ENCODE measurements at regions not wholly inside any gene's neighbourhood (a gene's known extent, or its start where the extent isn't known, plus 50 kb on each side); places are given as distances from the start of the nearest gene placed in this dataset.

GRCh38 chr17:83185023-83186002 lies 105.9 kb downstream of the METRNL start:
- WGBS (ENCODE audit: insufficient coverage) = 91% methylated on average over 6 of the region's 9 CpGs
- Histone ChIP-seq H3K27me3 (ENCODE audit: control insufficient read depth, insufficient read depth, low read length) (no peaks in the 10 kb centered on the region), H3K36me3 (ENCODE audit: control insufficient read depth, insufficient read depth, low read length) (no peaks in the 10 kb centered on the region), H3K4me1 (ENCODE audit: control insufficient read depth, insufficient read depth, low read length) (peaks cover 22% of the 10 kb centered on the region), H3K4me3 (ENCODE audit: low read depth, low read length) (no peak overlapping the region), H3K9me3 (ENCODE audit: control insufficient read depth, insufficient read depth, low read length) (peaks cover 5% of the 10 kb centered on the region), H3K27ac (ENCODE audit: low read depth, low read length) (no peak overlapping the region)
- no peak for DNase-seq (ENCODE audit: low read depth in 4 of 6, low spot score in 6 of 6)

- peak in 2 of 6 donors; percentile 18 to 64 for DNase-seq (ENCODE audit: low read depth in 4 of 6, low spot score in 6 of 6)
- H3K4me3 ChIP-seq (ENCODE audit: low read depth, low read length) = no peak overlapping the region
- peaks cover 5% of the 10 kb centered on the region for H3K9me3 ChIP-seq (ENCODE audit: control insufficient read depth, insufficient read depth, low read length)
- H3K36me3 ChIP-seq (ENCODE audit: control insufficient read depth, insufficient read depth, low read length) = no peaks in the 10 kb centered on the region
- peaks cover 29% of the 10 kb centered on the region for H3K4me1 ChIP-seq (ENCODE audit: control insufficient read depth, insufficient read depth, low read length)
- H3K27me3 ChIP-seq (ENCODE audit: control insufficient read depth, insufficient read depth, low read length) = no peaks in the 10 kb centered on the region
- 42% methylated on average over 4 of the region's 4 CpGs for WGBS (ENCODE audit: insufficient coverage)
- no peak overlapping the region for H3K27ac ChIP-seq (ENCODE audit: low read depth, low read length)
These were observed 106.8 kb downstream of the METRNL start for GRCh38 chr17:83186226-83186625.

- Histone ChIP-seq H3K27me3 (ENCODE audit: control insufficient read depth, insufficient read depth, low read length) (no peaks in the 10 kb centered on the region), H3K36me3 (ENCODE audit: control insufficient read depth, insufficient read depth, low read length) (no peaks in the 10 kb centered on the region), H3K9me3 (ENCODE audit: control insufficient read depth, insufficient read depth, low read length) (peaks cover 5% of the 10 kb centered on the region), H3K4me3 (ENCODE audit: low read depth, low read length) (no peak overlapping the region), H3K4me1 (ENCODE audit: control insufficient read depth, insufficient read depth, low read length) (peaks cover 29% of the 10 kb centered on the region), H3K27ac (ENCODE audit: low read depth, low read length) (no peak overlapping the region)
- WGBS (ENCODE audit: insufficient coverage) = 97% methylated on average over 2 of the region's 3 CpGs
- no peak for DNase-seq (ENCODE audit: low read depth in 4 of 6, low spot score in 6 of 6)
These were observed 107.5 kb downstream of the METRNL start for GRCh38 chr17:83186751-83187421.

- Histone ChIP-seq H3K9me3 (ENCODE audit: control insufficient read depth, insufficient read depth, low read length) (peaks cover 5% of the 10 kb centered on the region), H3K4me1 (ENCODE audit: control insufficient read depth, insufficient read depth, low read length) (peaks cover 26% of the 10 kb centered on the region), H3K27ac (ENCODE audit: low read depth, low read length) (peak overlapping the region; percentile 93), H3K27me3 (ENCODE audit: control insufficient read depth, insufficient read depth, low read length) (no peaks in the 10 kb centered on the region), H3K4me3 (ENCODE audit: low read depth, low read length) (no peak overlapping the region), H3K36me3 (ENCODE audit: control insufficient read depth, insufficient read depth, low read length) (no peaks in the 10 kb centered on the region)
- no peak for DNase-seq (ENCODE audit: low read depth in 4 of 6, low spot score in 6 of 6)
These were observed 108.4 kb downstream of the METRNL start for GRCh38 chr17:83187782-83188311.

GRCh38 chr17:83189044-83190003 lies 109.9 kb downstream of the METRNL start:
- DNase-seq (ENCODE audit: low read depth in 4 of 6, low spot score in 6 of 6) = peak in 1 of 6 donors; percentile 76
- H3K36me3 ChIP-seq (ENCODE audit: control insufficient read depth, insufficient read depth, low read length) = no peaks in the 10 kb centered on the region
- 68% methylated on average over 24 of the region's 26 CpGs for WGBS (ENCODE audit: insufficient coverage)
- H3K27ac ChIP-seq (ENCODE audit: low read depth, low read length) = peak overlapping the region; percentile 93
- H3K4me3 ChIP-seq (ENCODE audit: low read depth, low read length) = no peak overlapping the region
- peaks cover 5% of the 10 kb centered on the region for H3K9me3 ChIP-seq (ENCODE audit: control insufficient read depth, insufficient read depth, low read length)
- H3K4me1 ChIP-seq (ENCODE audit: control insufficient read depth, insufficient read depth, low read length) = peaks cover 22% of the 10 kb centered on the region
- no peaks in the 10 kb centered on the region for H3K27me3 ChIP-seq (ENCODE audit: control insufficient read depth, insufficient read depth, low read length)

- H3K9me3 ChIP-seq (ENCODE audit: control insufficient read depth, insufficient read depth, low read length) = peaks cover 5% of the 10 kb centered on the region
- WGBS (ENCODE audit: insufficient coverage) = 64% methylated on average over 11 of the region's 12 CpGs
- H3K27ac ChIP-seq (ENCODE audit: low read depth, low read length) = peak overlapping the region; percentile 93
- H3K4me3 ChIP-seq (ENCODE audit: low read depth, low read length) = no peak overlapping the region
- no peaks in the 10 kb centered on the region for H3K36me3 ChIP-seq (ENCODE audit: control insufficient read depth, insufficient read depth, low read length)
- no peak for DNase-seq (ENCODE audit: low read depth in 4 of 6, low spot score in 6 of 6)
- no peaks in the 10 kb centered on the region for H3K27me3 ChIP-seq (ENCODE audit: control insufficient read depth, insufficient read depth, low read length)
- H3K4me1 ChIP-seq (ENCODE audit: control insufficient read depth, insufficient read depth, low read length) = peaks cover 22% of the 10 kb centered on the region
These were observed 110.6 kb downstream of the METRNL start for GRCh38 chr17:83190004-83190385.

- Histone ChIP-seq H3K4me3 (ENCODE audit: low read depth, low read length) (no peak overlapping the region), H3K9me3 (ENCODE audit: control insufficient read depth, insufficient read depth, low read length) (peaks cover 5% of the 10 kb centered on the region), H3K36me3 (ENCODE audit: control insufficient read depth, insufficient read depth, low read length) (no peaks in the 10 kb centered on the region), H3K4me1 (ENCODE audit: control insufficient read depth, insufficient read depth, low read length) (peaks cover 28% of the 10 kb centered on the region), H3K27me3 (ENCODE audit: control insufficient read depth, insufficient read depth, low read length) (no peaks in the 10 kb centered on the region), H3K27ac (ENCODE audit: low read depth, low read length) (peak overlapping the region; percentile 93)
- DNase-seq (ENCODE audit: low read depth in 4 of 6, low spot score in 6 of 6) = no peak
- 88% methylated on average over 19 of the region's 21 CpGs for WGBS (ENCODE audit: insufficient coverage)
These were observed 111.4 kb downstream of the METRNL start for GRCh38 chr17:83190601-83191387.

- peak overlapping the region; percentile 93 for H3K27ac ChIP-seq (ENCODE audit: low read depth, low read length)
- no peaks in the 10 kb centered on the region for H3K36me3 ChIP-seq (ENCODE audit: control insufficient read depth, insufficient read depth, low read length)
- DNase-seq (ENCODE audit: low read depth in 4 of 6, low spot score in 6 of 6) = no peak
- no peaks in the 10 kb centered on the region for H3K27me3 ChIP-seq (ENCODE audit: control insufficient read depth, insufficient read depth, low read length)
- WGBS (ENCODE audit: insufficient coverage) = 93% methylated on average over 9 of the region's 11 CpGs
- peaks cover 31% of the 10 kb centered on the region for H3K4me1 ChIP-seq (ENCODE audit: control insufficient read depth, insufficient read depth, low read length)
- H3K4me3 ChIP-seq (ENCODE audit: low read depth, low read length) = no peak overlapping the region
- peaks cover 5% of the 10 kb centered on the region for H3K9me3 ChIP-seq (ENCODE audit: control insufficient read depth, insufficient read depth, low read length)
These were observed 112.2 kb downstream of the METRNL start for GRCh38 chr17:83191388-83192160.

All from spinal cord (tissue), 9 donors.